ENCODE measurements at regions not wholly inside any gene's neighbourhood (a gene's known extent, or its start where the extent isn't known, plus 50 kb on each side); places are given as distances from the start of the nearest gene placed in this dataset.
A peak's percentile ranks its signal among the peaks of the same experiment; 100 is the strongest.

GRCh38 chr10:131738396-131738735 is 162.4 kb upstream of the PPP2R2D start:
- Histone ChIP-seq H4K5ac (ENCODE audit: insufficient read length, low read depth, low read length) (no peak overlapping the region), H3T11ph (ENCODE audit: low read length) (no peak overlapping the region), H3K9ac (ENCODE audit: extremely low read depth, insufficient read length, low read length) (no peak overlapping the region), H3K27me3 (ENCODE audit: insufficient read depth, low read length) (no peaks in the 10 kb centered on the region), H3K9me3 (ENCODE audit: control insufficient read depth, low read depth, low read length) (no peaks in the 10 kb centered on the region), H3K23ac (ENCODE audit: insufficient read length, low read depth, low read length) (no peak overlapping the region), H2AK5ac (ENCODE audit: insufficient read length, low read length) (no peak overlapping the region), H3K79me1 (ENCODE audit: insufficient read depth, low read depth, low read length, poor library complexity, severe bottlenecking) (no peaks in the 10 kb centered on the region), H2BK5ac (ENCODE audit: insufficient read length, low read length) (no peak overlapping the region), H3K4me1 (ENCODE audit: insufficient read depth, low read length) (peaks cover 2% of the 10 kb centered on the region; the same call in 1 of the 2 replicates), H3K27ac (ENCODE audit: insufficient read length, low read depth, low read length) (no peak overlapping the region), H4K8ac (replicated peaks; ENCODE audit: insufficient read length, low read depth, low read length) (no peak overlapping the region), H2AFZ (ENCODE audit: low read length) (no peak overlapping the region), H3K23me2 (ENCODE audit: insufficient read length, low read depth, low read length, poor library complexity, severe bottlenecking) (no peaks in the 10 kb centered on the region), H3K4ac (ENCODE audit: low read depth, low read length) (no peak overlapping the region), H4K91ac (ENCODE audit: insufficient read length, low read depth, low read length) (no peak overlapping the region), H3K18ac (ENCODE audit: insufficient read length, low read depth, low read length) (no peak overlapping the region), H2BK120ac (ENCODE audit: low read depth, low read length, poor library complexity, severe bottlenecking) (no peak overlapping the region), H4K20me1 (ENCODE audit: control insufficient read depth, insufficient read depth, insufficient read length) (no peaks in the 10 kb centered on the region), H3K4me2 (ENCODE audit: insufficient read depth, insufficient read length, low read length) (no peak overlapping the region), H3K56ac (ENCODE audit: insufficient read length, low read depth, low read length) (no peak overlapping the region), H3K14ac (ENCODE audit: insufficient read depth, low read length) (peak overlapping the region; percentile 73; the same call in 1 of the 2 replicates), H2BK20ac (ENCODE audit: low read depth, low read length, poor library complexity, severe bottlenecking) (no peak overlapping the region), H2BK12ac (ENCODE audit: insufficient read length, low read depth, low read length) (no peak overlapping the region), H3K79me2 (ENCODE audit: insufficient read depth, low read length) (no peaks in the 10 kb centered on the region), H2BK15ac (ENCODE audit: low read depth, low read length) (no peak overlapping the region)
- DNase-seq: no peak
- no peaks in the 10 kb centered on the region for H3K36me3 Mint-ChIP-seq (ENCODE audit: insufficient read depth in 1 of 3, low read depth in 3 of 3)
- no peak for TF ChIP-seq CTCF (conservative IDR thresholded peaks at IDR 0.05)
- H3K9me3 Mint-ChIP-seq: peaks cover 0 to 1% of the 10 kb centered on the region in 2 experiments; a peak in 1 of 5 replicates
- H3K4me3 Mint-ChIP-seq: no peak overlapping the region
- WGBS (ENCODE audit: extremely low coverage, insufficient read length, low lambda C conversion rate): no CpG with 5 or more reads among the region's 11 CpGs
- H3K27me3 Mint-ChIP-seq (ENCODE audit: low read depth): no peaks in the 10 kb centered on the region
- peaks cover 2 to 10% of the 10 kb centered on the region in 2 experiments for H3K4me1 Mint-ChIP-seq
- H3K27ac Mint-ChIP-seq: no peak overlapping the region
